ENCODE measurements at regions not wholly inside any gene's neighbourhood (a gene's known extent, or its start where the extent isn't known, plus 50 kb on each side); places are given as distances from the start of the nearest gene placed in this dataset.

DNA sequence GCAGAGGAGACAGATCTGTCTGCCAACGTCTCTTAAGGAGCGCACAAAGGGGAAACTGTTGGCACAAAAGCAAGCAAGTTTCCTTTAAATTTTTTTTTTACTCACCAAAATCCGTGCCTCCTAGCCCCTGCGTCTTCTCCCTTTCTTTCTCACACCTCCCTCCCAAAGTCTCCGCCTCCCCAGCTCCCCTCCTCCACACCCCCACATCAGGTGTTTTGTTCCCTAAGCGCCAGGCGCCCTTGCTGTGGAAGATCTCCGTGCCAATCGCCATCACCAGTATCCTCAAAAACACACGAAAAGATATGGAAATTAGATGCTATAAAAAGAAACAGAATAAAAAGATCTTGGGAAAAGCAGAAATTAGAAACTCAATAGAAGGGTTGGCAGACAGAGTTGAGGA lies 87.6 kb downstream of the DRD1 start:
- no TSS peak for BruUV-seq (replicated peaks)
- Histone ChIP-seq H3K9me3 (ENCODE audit: control insufficient read depth, insufficient read depth, low read length) (no peaks in the 10 kb centered on the region), H3K18ac (ENCODE audit: low read depth, low read length) (no peak overlapping the region), H2AK9ac (replicated peaks; ENCODE audit: low read depth, low read length, poor library complexity) (no peak overlapping the region), H3K9me1 (ENCODE audit: insufficient read depth, low read length) (no peaks in the 10 kb centered on the region; the same call in 1 of the 2 replicates), H2BK20ac (ENCODE audit: low read depth, low read length) (no peak overlapping the region), H3K4ac (ENCODE audit: low read depth, low read length) (no peak overlapping the region), H2AK5ac (ENCODE audit: low read depth, low read length) (no peak overlapping the region), H3K4me3 (ENCODE audit: insufficient read depth, low read depth, low read length) (no peak overlapping the region), H3K9ac (ENCODE audit: low read depth, low read length) (no peak overlapping the region), H3K4me2 (ENCODE audit: low read depth, low read length) (no peak overlapping the region), H3K27me3 (ENCODE audit: control insufficient read depth, insufficient read depth, low read length) (no peaks in the 10 kb centered on the region), H2BK5ac (ENCODE audit: low read depth, low read length, poor library complexity, severe bottlenecking) (no peak overlapping the region), H3K27ac (ENCODE audit: insufficient read depth, low read length) (no peak overlapping the region), H3K36me3 (ENCODE audit: control insufficient read depth, insufficient read depth, low read length) (no peaks in the 10 kb centered on the region), H2BK120ac (ENCODE audit: low read depth, low read length) (no peak overlapping the region), H4K5ac (ENCODE audit: low read depth, low read length) (no peak overlapping the region), H4K91ac (ENCODE audit: insufficient read depth, low read depth, low read length) (no peak overlapping the region), H4K8ac (ENCODE audit: low read depth in 2 of 2, low read length in 2 of 2) (no peak overlapping the region), H2AFZ (replicated peaks; ENCODE audit: low read length, poor library complexity) (no peak overlapping the region), H3K4me1 (ENCODE audit: control insufficient read depth, insufficient read depth, low read length) (no peaks in the 10 kb centered on the region), H3K14ac (replicated peaks; ENCODE audit: low read depth, low read length) (no peak overlapping the region), H3K23ac (ENCODE audit: low read depth, low read length) (no peak overlapping the region), H3K79me1 (ENCODE audit: low read depth in 1 of 2, low read length in 2 of 2) (no peaks in the 10 kb centered on the region), H3K56ac (ENCODE audit: extremely low read depth, insufficient read depth, low read length) (no peak overlapping the region), H4K20me1 (ENCODE audit: insufficient read depth, low read length) (no peaks in the 10 kb centered on the region), H2BK15ac (ENCODE audit: low read depth, low read length) (no peak overlapping the region)
- dilution Hi-C loops (cut with HindIII; ENCODE audit: low sequenced_read_pairs, unreplicated experiment) = no loop called here
- DNase-seq (no peak), ATAC-seq (ENCODE audit: low read depth) (no peak)
- CTCF ChIA-PET = no interaction called here
- POLR2A ChIA-PET (ENCODE audit: unreplicated experiment) = no interaction called here
- intact Hi-C loops (cut with micrococcal nuclease) = no loop called here
- TF ChIP-seq MAZ (IDR thresholded peaks at IDR 0.05; ENCODE audit: borderline replicate concordance, low read depth, low read length) = no peak
- no peak for TF ChIP-seq CEBPB (IDR thresholded peaks at IDR 0.05; ENCODE audit: low read depth, low read length)
- no peak for TF ChIP-seq BHLHE40 (IDR thresholded peaks at IDR 0.05; ENCODE audit: low read depth, low read length)
- no peak for TF ChIP-seq RCOR1 (IDR thresholded peaks at IDR 0.05; ENCODE audit: insufficient replicate concordance, low read length)
- no peak for TF ChIP-seq RAD21 (IDR thresholded peaks at IDR 0.05; ENCODE audit: low read length)
- no peak for TF ChIP-seq MAFK (IDR thresholded peaks at IDR 0.05; ENCODE audit: low read depth, low read length)
- TF ChIP-seq, protein P1, sequence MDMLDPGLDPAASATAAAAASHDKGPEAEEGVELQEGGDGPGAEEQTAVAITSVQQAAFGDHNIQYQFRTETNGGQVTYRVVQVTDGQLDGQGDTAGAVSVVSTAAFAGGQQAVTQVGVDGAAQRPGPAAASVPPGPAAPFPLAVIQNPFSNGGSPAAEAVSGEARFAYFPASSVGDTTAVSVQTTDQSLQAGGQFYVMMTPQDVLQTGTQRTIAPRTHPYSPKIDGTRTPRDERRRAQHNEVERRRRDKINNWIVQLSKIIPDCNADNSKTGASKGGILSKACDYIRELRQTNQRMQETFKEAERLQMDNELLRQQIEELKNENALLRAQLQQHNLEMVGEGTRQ (IDR thresholded peaks at IDR 0.05; ENCODE audit: low read depth, low read length) = no peak
- TF ChIP-seq SMC3 (IDR thresholded peaks at IDR 0.05; ENCODE audit: low read depth, low read length) = no peak
- TF ChIP-seq, protein P2, sequence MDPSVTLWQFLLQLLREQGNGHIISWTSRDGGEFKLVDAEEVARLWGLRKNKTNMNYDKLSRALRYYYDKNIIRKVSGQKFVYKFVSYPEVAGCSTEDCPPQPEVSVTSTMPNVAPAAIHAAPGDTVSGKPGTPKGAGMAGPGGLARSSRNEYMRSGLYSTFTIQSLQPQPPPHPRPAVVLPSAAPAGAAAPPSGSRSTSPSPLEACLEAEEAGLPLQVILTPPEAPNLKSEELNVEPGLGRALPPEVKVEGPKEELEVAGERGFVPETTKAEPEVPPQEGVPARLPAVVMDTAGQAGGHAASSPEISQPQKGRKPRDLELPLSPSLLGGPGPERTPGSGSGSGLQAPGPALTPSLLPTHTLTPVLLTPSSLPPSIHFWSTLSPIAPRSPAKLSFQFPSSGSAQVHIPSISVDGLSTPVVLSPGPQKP (IDR thresholded peaks at IDR 0.05; ENCODE audit: borderline replicate concordance, low read depth, low read length) = no peak
- no peak for TF ChIP-seq CHD1 (IDR thresholded peaks at IDR 0.05; ENCODE audit: low read depth, low read length)
- TF ChIP-seq RFX5 (IDR thresholded peaks at IDR 0.05; ENCODE audit: low read depth, low read length) = no peak
- in situ Hi-C loops (cut with MboI; ENCODE audit: low sequenced_read_pairs) = no loop called here
- 38% methylated on average over 2 of the region's 10 CpGs; no CpG with 5 or more reads in 1 of the 2 experiments for WGBS, 2 experiments (ENCODE audit: extremely low coverage in 2 of 2, insufficient read length in 1 of 2)
